HG03175 (cell line): ENCODE measurements at regions not wholly inside any gene's neighbourhood (a gene's known extent, or its start where the extent isn't known, plus 50 kb on each side); places are given as distances from the start of the nearest gene placed in this dataset.

ENCODE experiments used
- ATAC-seq: cut with Tn5 transposase; IDR thresholded peaks from one replicate; pipeline ENCODE4 v1.9.1; 2021; ENCODE audit warnings: mild to moderate bottlenecking, moderate library complexity; ENCODE audit not compliant: unreplicated experiment

DNA sequence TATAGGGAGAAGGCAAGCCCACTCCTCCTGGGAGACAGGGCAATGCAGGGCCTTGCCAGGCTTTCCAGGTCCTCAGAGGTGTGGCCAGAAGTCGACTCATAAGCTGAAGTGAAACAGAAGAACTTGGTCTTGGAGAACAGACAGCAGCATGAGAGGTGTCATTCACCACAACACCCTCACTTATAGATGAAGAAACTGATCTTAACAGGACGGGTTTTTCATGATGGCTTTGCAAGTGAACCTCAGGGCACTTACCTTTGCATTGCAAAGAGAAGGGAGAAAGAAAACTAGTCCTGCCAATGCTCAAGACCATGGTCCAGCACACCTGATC is 198.8 kb downstream of the CYRIA start:
- ATAC-seq, result no peak

DNA sequence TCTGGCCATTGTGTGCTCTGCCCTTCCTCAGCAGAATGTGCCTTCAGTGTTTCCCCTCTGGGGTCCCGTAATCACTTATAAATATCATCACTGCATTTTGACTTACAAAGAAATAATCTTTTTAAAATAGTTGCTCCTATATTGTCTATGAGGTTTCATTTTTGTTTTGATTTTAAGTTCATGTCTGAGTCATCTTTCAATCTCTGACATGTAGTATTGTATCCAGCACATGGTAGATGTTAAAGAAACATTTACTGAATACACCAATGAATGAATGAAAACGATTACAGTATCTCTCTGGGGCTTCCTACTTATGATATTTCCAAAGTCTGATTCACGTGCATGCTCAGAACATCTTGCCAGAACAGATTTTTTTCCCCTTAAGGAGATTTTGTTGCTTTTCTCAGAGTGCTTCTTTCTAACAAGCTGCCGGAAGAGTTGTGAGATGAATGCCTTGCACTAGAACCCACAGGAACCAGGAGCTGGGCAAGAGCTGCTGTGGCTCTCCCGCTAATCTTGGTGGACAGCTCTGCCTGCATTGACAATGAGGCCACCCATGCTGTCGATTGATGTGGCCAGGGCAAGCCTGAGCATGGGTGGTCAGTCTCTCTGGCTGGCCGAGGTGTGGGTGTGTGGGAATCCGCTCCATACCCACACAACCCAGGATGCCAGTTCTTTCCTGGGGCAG is 199.4 kb downstream of the CYRIA start:
- no peak for ATAC-seq

DNA sequence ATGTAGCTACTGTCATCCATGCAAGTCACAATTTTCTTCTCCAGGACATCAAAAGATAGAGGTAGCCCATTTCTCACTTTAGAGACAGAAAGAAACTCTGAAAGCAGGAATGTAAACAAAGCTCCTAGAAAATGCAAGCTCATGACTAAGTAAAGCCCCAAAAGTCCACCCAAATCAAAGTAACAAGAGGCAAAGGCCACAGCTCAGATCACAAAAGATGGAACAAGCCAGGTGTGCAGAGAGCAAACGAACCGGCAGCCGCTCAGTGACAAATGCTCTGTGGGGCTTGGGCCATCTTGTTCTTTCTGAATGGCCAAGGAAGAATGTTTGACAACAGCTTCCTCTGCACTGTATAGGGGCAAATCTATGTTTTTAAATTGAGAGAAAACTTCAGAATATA is 201.0 kb downstream of the CYRIA start:
- no peak for ATAC-seq

DNA sequence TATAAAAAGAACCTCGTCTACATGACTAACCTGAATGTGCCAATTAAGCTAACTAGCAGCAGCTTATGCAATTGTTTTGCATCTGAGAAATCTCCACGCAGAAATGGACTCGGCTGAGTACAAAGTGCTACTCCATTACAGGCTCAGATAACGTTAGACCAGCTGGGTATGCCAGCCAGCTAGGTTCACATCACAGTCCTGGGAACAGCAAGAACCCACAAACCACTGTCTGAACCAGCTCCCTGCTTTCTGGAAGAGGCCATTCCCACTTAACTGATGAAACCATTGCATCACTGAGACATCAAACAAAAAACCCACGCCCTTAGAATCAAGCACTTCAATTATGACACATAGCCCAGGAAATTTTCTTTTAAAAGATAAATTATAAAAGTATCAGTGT is 202.7 kb downstream of the CYRIA start:
- ATAC-seq, result no peak

DNA sequence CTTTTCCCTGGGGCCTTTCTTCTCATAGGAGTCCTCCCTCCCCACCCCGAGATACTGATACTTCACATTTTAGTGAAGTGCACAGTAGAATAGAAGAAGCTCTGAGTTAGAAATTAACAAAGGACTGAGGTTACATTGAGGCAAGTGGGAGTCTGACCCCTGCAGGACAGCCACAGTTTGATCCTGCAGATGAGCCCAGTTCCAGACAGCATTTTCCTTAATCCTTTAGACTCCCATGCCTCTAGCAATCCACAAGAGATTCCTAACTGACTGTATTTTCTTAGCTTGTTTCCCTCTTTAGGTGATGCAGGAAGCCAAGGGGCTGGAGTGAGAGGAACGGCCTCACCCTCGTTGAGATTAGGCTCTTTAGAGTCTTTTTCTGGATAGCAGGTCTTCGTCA is 204.0 kb downstream of the CYRIA start:
- ATAC-seq, result no peak

DNA sequence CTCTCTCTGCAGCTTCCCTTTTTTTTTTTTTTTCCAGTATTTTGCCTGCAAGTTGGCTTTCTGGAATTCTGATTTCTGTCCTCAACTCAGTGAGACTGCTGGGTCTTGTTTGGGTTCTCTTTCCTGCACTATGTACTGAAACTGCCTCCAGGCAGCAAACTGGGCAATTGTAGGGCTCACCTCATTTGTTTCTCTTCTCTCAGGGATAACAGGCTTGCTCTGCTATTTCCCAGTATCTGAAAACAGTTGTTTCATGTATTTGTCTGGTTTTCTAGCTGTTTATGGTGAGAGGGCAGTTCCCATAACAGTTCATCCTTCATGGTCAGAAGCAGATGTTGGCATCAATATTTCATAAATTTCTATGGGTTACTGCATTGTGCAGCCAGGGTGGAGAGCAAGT is 206.0 kb downstream of the CYRIA start:
- ATAC-seq, result no peak

DNA sequence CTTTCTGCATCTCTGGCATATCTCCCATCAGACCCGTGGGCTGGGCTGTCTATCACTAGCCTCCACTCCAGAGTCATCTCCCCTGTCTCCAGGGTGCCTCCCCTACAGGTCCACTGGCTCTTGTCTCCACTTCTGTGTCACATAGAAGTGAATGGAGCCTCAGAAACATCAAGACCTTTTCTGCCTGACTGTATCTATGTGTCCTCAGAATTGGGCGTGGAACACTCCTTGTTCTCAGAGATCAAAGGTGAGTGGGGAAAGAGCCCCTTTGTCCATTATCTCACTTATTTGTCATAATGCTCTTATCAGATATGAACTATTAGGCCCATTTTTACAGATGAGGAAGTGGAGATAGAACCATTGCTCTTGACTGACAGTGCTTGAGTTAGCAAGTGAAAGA is 211.0 kb downstream of the CYRIA start:
- ATAC-seq, result no peak

DNA sequence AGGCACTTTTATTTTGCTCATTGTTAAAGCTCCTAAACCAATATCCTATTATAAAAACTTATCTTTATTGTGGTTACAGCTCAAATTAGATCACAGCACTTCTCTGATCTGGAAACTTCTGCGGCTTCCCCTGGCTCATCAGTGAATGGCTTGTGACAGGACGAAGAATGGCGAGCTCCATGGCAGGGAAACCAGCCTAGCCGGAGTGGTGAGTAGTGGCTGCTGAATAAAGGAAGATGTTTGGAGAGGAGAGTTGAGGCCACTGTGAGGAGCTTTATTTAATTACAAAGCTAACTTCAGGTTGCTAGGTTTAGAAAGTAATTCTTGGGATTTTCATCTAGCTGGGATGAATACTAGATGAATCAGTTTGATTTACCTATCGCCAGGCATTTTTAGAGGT is 213.5 kb downstream of the CYRIA start:
- ATAC-seq, result no peak

DNA sequence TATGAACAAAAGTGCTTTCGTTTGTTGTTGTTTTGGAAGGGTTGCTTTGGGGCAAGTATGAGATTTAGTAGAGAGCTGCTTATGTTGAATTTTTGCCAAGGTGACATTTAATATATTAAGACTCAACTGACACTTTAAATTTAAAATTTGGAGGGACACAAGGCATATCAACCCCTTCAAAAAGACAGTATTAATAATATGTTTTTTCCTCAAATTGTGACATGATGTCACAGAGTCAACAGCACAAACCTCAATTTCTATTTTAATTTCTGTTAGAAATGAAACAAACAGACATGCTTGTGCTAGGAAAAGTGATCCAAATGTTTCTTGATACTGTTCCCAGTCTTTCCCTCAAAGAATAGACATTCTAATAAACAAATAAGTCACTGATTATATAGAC is 218.9 kb downstream of the CYRIA start:
- no peak for ATAC-seq

DNA sequence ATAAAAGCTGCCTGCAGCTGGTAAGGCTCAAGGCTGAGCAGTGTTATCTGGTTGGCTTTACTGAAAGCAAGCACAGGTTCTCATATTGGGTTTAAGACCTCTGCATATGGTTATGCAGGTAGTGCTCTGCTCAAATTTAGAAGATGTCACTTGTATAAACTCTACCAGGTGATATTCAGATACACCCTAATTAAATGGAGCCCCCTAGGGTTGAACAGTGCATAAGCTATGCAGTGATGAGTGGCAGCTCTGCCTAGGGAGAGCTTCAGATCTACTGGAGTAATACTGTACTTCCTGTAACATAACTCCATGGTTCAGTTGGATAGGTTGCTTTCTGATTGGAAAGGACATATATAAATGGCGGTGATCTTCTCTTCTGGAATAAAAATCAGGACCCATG is 222.7 kb downstream of the CYRIA start:
- ATAC-seq, result no peak

DNA sequence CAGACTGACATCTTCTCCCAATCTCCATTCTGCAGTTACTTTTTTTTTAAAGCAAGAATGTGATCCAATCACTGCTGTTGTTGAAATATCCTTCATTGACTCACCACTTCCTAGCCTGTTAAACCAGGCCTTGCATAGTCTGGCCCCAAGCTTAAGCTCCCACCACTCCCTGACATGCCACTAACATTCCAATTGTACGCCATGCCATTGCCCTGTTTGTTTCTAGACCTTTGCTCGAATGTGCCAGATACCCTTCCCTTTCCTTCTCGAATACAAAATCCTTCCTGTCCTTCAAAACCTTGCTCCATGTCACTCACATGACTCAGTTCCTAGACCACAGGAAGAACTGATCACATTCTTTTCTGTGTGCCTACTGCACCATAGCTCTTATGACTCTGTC is 224.2 kb downstream of the CYRIA start:
- no peak for ATAC-seq

DNA sequence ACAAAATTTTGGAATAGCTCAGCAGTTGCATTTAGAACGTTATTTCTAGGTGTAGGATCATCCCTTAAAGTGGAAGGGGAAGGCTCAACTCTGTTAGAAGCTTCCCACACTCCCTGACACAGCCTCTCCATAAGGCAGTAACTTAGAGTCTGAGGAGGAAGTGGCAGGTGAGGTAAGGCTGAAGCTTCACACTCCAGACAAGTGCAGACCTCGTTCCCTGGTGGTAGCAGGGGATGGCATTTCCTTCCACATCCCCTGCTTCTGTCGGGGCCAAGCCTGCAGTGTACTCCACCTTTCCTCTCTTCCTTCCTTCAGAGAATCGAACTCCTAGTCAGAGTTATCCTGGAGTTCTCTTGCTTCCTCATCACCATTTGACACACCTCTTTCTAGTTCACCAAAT is 224.7 kb downstream of the CYRIA start:
- no peak for ATAC-seq

DNA sequence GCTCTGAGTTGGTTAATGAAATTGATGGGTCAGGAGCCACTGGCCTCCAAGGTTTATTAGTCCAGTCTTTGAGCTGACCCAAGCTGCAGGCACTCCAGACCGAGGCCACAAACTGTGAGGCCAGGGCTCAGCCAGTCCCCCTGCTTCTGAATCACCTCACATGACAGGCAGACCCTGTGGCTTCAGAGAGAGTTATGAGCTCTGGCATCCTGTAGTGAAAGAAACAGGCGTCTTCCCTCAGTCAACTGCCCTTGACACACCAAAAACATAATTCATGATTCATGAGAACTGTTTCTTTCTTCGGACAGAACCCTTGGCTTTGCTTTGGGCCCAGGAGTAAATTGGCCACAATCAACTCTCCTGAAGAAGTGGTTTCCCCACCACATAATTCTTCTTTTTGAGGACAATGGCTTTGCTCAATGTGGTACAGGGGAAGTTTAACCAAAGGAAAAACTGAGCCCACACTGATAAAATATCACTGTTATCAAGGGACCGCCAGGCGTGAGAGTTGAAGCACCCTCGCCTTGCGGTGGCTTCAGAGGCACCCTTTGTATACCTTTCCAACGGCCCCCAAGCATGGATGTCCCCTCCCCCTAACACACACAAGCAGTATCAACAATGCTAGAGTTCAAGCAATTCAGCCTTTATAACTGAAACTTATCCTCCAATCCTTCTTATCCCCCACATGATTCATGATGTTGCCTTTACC is 226.9 kb downstream of the CYRIA start:
- ATAC-seq, result no peak

DNA sequence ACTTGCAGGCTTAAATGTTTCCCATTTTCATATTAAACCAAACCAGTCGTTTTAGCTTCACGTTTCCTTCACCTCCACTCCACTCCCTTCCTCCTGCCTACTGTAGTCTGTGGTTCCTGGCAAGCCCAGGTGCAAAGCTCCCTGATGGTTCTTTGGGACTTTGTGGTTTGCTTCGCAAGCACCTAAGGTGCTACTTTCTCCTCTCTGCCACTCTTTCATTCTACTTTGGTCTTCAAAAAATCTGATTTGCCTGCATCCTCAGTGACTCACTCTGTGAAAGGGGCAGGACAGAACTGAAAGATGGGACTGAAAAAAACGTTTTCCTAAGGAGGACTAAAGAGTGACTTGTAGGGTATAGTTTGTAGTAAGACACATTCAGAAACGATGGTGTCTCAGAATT is 228.4 kb downstream of the CYRIA start:
- no peak for ATAC-seq

DNA sequence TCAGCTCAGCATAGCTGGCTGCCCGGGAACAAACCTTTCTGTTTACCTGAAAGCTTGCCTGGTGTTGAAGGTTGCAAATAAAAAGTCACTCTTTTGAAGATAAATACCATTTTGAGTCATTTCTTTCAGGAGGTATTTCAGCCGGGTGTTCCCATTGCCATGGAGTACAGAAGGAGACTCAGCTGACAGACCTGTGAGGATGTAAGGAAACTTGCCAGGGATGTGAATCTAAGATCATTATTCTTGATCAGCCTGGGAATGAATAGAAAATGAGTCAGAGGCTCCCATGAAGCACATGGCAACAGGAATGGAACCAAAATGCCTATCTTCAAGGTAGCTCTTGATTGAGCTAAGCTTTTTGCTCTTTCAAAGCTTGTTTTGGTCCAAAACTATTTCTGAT is 231.2 kb downstream of the CYRIA start:
- no peak for ATAC-seq

DNA sequence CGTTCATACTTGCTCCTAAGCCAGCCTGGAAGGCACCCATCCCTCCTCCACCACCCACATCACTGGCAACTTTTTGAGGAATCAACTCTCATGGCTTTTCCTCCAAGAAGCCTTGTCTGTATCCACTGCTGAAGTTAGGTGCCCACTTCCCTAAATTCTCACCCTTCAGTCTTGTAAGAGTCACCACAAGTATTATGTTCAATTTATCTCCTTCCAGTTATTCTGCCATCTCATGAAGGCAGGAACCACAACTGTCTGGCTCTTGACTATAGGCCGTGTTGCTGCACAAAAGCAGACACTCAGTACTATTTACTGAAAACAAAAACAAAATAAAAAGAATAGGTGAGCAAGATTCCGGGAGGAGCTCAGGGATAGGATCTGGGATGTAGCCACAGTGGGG is 234.8 kb downstream of the CYRIA start:
- no peak for ATAC-seq

DNA sequence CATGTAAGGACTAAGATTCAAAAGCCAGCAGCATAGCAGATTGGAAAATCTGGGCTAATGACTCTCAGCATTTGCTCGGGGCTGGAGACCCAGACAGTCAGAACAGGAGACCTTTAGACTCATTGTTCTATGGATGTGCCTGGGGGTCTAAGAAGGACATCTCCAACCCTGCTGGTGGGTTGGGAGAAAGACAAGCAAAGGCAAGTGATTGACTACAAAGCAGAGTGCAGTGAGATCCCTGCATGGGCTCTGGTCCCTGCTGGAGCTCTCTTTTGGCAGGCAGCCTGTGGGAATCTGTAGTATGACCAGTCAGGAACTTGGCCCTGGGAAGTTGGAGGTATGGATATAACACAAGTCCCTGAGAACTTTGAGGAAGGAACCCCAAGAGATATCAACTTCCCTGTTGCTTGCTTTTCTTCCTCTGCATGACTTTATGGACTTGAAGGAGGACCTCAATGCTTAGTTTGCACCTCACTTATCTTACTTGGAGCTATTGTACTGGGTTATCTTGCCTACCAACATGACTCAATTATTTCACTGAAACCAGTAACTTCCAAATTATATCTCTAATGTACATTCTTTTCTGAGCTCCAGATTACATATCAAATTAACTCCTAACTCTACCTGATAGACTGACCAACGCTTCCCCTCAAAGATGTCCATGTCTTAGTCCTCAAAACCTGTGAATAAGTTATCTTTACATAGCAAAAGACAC is 236.0 kb downstream of the CYRIA start:
- no peak for ATAC-seq

DNA sequence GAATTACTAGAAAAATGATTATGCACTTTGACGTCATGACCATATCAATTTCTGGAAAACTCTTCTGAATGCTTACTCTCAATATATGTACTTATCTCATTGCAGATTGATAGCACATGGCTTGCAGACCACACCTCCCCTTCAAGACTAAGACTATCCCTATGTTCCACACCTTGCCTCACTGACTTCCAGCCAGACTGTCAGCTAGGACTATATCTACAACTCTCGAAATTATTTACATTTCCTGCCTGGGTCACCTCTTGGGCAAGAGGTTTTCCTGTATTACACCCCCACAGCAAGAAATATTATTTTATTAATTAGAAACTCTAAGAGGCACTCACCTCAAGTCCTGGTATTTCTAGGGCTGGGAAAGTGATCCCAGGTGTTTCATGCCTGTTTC is 236.6 kb downstream of the CYRIA start:
- no peak for ATAC-seq

DNA sequence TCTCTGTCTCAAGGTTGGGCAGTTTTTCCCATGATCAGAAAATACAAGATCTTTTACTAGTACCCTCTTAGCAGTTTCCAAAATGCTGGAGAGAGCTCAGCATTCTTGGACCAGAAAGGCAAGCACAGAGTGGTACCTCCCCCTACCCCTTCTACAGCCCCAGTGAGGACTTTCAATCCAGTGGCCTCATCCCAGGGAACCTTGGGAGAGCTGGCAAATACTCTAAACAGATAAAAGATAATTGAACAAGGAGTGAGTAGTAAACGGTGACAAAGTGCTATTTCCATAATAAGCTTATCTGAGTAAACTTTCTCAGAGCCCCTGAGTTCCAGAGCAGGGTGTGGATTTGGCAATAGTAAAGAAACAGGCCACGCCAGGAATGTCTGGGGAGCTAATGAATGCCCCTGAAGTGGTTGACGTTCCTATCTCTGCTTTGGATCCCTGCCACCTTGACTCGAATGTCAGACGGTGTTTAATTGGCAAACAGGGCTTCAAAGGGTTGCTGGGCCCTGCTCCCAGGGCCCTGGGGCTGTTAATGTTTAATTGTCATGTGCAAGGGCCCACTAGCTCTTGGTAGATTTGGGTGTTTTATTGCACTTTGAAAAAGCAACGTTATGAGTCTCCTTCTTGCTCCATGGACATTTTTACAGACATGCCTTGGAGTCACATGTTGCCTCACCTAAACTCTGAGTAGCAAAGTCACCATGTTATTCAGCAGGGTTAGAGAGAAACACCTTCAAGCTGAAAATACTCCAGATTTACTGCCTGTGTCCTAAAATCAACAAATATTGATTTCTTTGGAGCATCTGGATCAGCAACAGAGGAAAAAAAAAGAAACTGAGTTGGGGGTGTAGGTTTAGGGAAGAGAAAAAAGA is 239.9 kb downstream of the CYRIA start:
- no peak for ATAC-seq

DNA sequence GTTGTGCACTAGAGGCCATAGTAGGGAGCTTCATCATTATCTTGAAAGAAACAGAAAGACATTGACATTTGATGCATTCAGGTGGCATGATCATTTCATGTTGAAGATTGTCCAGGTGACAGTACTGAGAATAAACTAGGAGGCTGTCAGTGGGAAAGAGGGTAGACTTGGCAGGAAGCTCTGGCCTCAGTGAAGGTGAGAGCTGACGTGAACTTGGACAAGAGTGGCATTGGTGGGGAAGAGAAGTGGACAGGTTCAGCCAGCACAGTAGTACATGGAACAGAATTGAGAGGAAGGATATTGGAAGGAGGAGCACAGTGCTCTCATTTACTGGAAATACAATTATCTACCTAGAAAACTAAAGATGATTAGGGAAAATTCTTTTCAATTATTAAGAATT is 245.2 kb downstream of the CYRIA start:
- ATAC-seq, result no peak

DNA sequence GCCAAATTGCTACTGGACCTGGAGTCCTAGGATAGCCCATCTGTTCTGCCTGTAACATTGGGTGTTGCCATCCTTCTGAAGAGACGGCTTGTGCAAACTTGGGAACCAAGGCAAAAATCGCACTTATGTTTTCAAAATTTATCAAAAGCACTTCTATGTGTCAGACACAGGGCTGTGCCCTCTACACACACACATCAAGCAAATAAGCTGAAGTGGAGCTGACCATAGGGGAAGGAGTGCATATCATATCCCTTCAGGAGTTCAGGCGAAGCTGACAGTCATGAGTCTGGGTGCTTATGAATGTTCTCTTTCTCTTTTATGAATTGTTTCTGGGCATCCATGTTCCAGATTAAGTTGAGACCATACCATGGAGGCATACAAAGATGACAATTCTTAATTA is 247.9 kb downstream of the CYRIA start:
- no peak for ATAC-seq
